Naive thymus-derived CD8-positive, alpha-beta T cell (primary cell): ENCODE measurements at regions not wholly inside any gene's neighbourhood (a gene's known extent, or its start where the extent isn't known, plus 50 kb on each side); places are given as distances from the start of the nearest gene placed in this dataset.
A peak's percentile ranks its signal among the peaks of the same experiment; 100 is the strongest.

Experiments
- ATAC-seq, 2 donors: fragments of 150-1000 bp; cut with Tn5 transposase in 1 of 2; sonication (Bioruptor Pico), chemical (Tn5 transposase) in 1 of 2; 1 replicate in 1 of 2; 2 replicates in 1 of 2; pipeline ENCODE4 v1.10.0; 2021; ENCODE audit warnings: mild to moderate bottlenecking in 2 of 2, moderate library complexity in 2 of 2
- POLR2A ChIA-PET: fragments of 350-600 bp; sonication (Branson Sonifier 250); formaldehyde crosslinking; loops from one replicate; lab custom pipeline; 2021; ENCODE audit warnings: antibody characterized with exemption; lab: Charles Lee
- DNase-seq, 10 donors: peaks; one replicate each; pipeline versions ENCODE4 v3.0.0 to v3.0.0-alpha.2; 2020 to 2022
- H3K27ac Mint-ChIP-seq, 10 donors: one replicate each; pipeline ENCODE4 v1.8.0; 2020 to 2022; ENCODE audit warnings: mild to moderate bottlenecking in 10 of 10, mixed read lengths in 10 of 10, moderate library complexity in 4 of 10, inconsistent platforms in 1 of 10
- H3K27me3 Mint-ChIP-seq, 5 donors: one replicate each; pipeline ENCODE4 v1.8.0; 2021 to 2022; ENCODE audit warnings: mixed read lengths in 5 of 5
- H3K36me3 Mint-ChIP-seq, 3 donors: one replicate each; pipeline ENCODE4 v1.8.0; 2020 to 2022; ENCODE audit warnings: mixed read lengths in 3 of 3, mild to moderate bottlenecking in 2 of 3, inconsistent platforms in 1 of 3
- H3K4me1 Mint-ChIP-seq, 4 donors: one replicate each; pipeline ENCODE4 v1.8.0; 2021 to 2022; ENCODE audit warnings: mixed read lengths in 4 of 4
- H3K4me3 Mint-ChIP-seq, 10 donors: one replicate each; pipeline ENCODE4 v1.8.0; 2020 to 2022; ENCODE audit warnings: mild to moderate bottlenecking in 10 of 10, mixed read lengths in 10 of 10, moderate library complexity in 6 of 10, inconsistent platforms in 1 of 10
- H3K9me3 Mint-ChIP-seq, 9 donors: one replicate each; pipeline ENCODE4 v1.8.0; 2020 to 2022; ENCODE audit warnings: mixed read lengths in 9 of 9, mild to moderate bottlenecking in 3 of 9, inconsistent platforms in 1 of 9, moderate library complexity in 1 of 9

- Mint-ChIP-seq H3K4me3 (no peak overlapping the region), H3K27me3 (peaks cover 0 to 16% (median 4%) of the 10 kb centered on the region in 5 donors)
- POLR2A ChIA-PET: no interaction called here
These were observed 174.2 kb upstream of the TCERG1L start for GRCh38 chr10:131485732-131486131.

GRCh38 chr10:131487822-131488221, 176.3 kb upstream of the TCERG1L start:
- POLR2A ChIA-PET: no interaction called here

More at GRCh38 chr10:131485732-131486131, 174.2 kb upstream of the TCERG1L start:
- Mint-ChIP-seq H3K4me1 (no peaks in the 10 kb centered on the region), H3K9me3 (peaks cover 0 to 27% (median 5%) of the 10 kb centered on the region in 9 donors), H3K36me3 (peaks cover 0 to 4% (median 0%) of the 10 kb centered on the region in 3 donors), H3K27ac (no peak overlapping the region)
- ATAC-seq (no peak), DNase-seq (no peak)

DNA sequence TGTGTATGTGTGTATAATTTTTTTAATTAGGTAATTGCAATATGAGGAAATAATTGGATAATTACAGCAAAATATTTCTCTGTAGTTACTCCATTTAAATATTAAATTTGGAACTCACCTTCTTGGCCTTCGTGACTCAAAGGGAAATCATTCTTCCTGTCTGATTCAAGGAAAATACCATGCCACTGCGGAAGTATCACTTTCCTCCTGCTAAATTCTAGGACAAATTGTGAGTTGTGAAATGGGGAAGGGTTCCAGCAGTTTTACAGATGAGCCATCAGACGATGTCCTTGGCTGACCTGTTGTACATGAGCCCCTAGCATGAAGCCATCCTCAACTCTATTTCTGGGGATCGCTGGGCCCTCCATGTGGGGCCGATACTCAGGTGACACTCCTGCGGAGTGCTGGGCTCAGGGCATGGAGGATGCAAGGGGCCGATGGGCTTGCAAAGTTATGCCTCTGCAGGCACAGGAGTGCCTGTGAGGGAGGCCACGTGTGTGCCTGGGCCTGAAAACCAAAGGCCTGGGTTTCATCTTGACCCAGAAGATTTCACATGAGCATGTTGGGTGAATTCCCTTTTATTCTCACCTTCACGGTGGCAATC, 179.6 kb upstream of the TCERG1L start:
- Mint-ChIP-seq H3K9me3 (peaks cover 0 to 11% (median 2%) of the 10 kb centered on the region in 9 donors), H3K27me3 (peaks cover 0 to 20% (median 2%) of the 10 kb centered on the region in 5 donors), H3K27ac (no peak overlapping the region), H3K36me3 (peaks cover 0 to 4% (median 0%) of the 10 kb centered on the region in 3 donors), H3K4me3 (no peak overlapping the region), H3K4me1 (no peaks in the 10 kb centered on the region)
- DNase-seq (no peak), ATAC-seq (no peak)
- POLR2A ChIA-PET: no interaction called here

More at GRCh38 chr10:131487822-131488221, 176.3 kb upstream of the TCERG1L start:
- Mint-ChIP-seq H3K27me3 (peaks cover 0 to 23% (median 3%) of the 10 kb centered on the region in 5 donors), H3K36me3 (peaks cover 0 to 4% (median 0%) of the 10 kb centered on the region in 3 donors), H3K4me1 (no peaks in the 10 kb centered on the region), H3K27ac (no peak overlapping the region), H3K4me3 (no peak overlapping the region), H3K9me3 (peaks cover 0 to 15% (median 4%) of the 10 kb centered on the region in 9 donors)
- no peak for ATAC-seq
- DNase-seq: no peak

- Mint-ChIP-seq H3K27me3 (peaks cover 1 to 22% (median 3%) of the 10 kb centered on the region in 5 donors), H3K27ac (no peak overlapping the region), H3K36me3 (peaks cover 0 to 4% (median 0%) of the 10 kb centered on the region in 3 donors), H3K9me3 (peaks cover 0 to 11% (median 0%) of the 10 kb centered on the region in 9 donors), H3K4me3 (no peak overlapping the region), H3K4me1 (no peaks in the 10 kb centered on the region)
- POLR2A ChIA-PET: no interaction called here
- no peak for DNase-seq
- ATAC-seq: no peak
These were observed 180.8 kb upstream of the TCERG1L start for GRCh38 chr10:131492211-131492857.

- Mint-ChIP-seq H3K27me3 (peaks cover 1 to 25% (median 3%) of the 10 kb centered on the region in 5 donors), H3K4me3 (no peak overlapping the region), H3K27ac (no peak overlapping the region), H3K9me3 (peaks cover 0 to 10% (median 0%) of the 10 kb centered on the region in 9 donors), H3K4me1 (no peaks in the 10 kb centered on the region), H3K36me3 (peaks cover 0 to 4% (median 0%) of the 10 kb centered on the region in 3 donors)
- ATAC-seq (no peak), DNase-seq (no peak)
- POLR2A ChIA-PET: no interaction called here
These were observed 181.9 kb upstream of the TCERG1L start for GRCh38 chr10:131493432-131493831.

DNA sequence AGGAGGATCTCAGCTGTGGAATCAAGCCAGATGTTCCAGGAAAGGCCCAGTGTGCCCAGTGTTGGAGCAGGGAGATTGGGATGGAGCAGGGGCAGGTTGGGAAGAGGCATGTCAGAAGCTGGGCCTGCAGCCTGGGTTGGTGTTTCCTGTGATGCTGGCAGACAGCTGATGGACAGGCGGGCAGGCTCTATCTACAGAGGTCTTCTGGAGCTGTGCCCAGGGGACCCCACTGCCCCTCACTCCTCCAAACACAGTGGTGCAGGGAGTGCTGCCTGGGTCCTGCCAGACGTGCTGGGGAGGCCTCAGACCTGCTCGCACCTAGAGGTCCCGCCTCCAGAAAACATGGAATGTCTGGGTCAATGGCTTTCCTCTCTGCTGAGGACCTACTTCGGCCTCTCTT, 182.9 kb upstream of the TCERG1L start:
- POLR2A ChIA-PET: no interaction called here
- H3K27me3 Mint-ChIP-seq: peaks cover 1 to 25% (median 3%) of the 10 kb centered on the region in 5 donors

DNA sequence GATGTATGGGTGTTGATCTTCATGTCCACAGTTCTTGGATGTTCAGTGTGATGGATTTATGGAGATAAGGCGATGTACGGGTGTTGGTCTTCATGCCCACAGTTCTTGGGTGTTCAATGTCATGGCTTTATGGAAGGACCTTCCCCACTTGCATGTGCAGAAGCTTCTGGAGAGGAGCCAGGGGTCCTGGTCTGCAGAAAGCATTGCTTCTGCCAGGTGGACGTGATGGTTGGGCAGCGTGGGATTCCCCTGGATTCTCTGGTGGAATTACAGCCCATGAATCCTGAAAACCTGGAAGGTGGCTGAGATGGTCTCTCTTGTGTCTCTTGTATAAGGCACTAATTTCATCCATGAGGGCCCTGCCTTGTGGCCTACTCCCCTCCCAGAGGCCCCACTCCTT, 183.7 kb upstream of the TCERG1L start:
- POLR2A ChIA-PET: no interaction called here

More for the DNA sequence above, 182.9 kb upstream of the TCERG1L start:
- Mint-ChIP-seq H3K27ac (no peak overlapping the region), H3K36me3 (no peaks in the 10 kb centered on the region), H3K9me3 (peaks cover 0 to 10% (median 0%) of the 10 kb centered on the region in 9 donors), H3K4me3 (no peak overlapping the region), H3K4me1 (no peaks in the 10 kb centered on the region)
- DNase-seq (no peak), ATAC-seq (no peak)

GRCh38 chr10:131495892-131496291, 184.4 kb upstream of the TCERG1L start:
- Mint-ChIP-seq H3K27ac (no peak overlapping the region), H3K4me3 (no peak overlapping the region), H3K27me3 (peaks cover 1 to 22% (median 3%) of the 10 kb centered on the region in 5 donors), H3K36me3 (no peaks in the 10 kb centered on the region), H3K9me3 (peaks cover 0 to 10% (median 0%) of the 10 kb centered on the region in 9 donors), H3K4me1 (no peaks in the 10 kb centered on the region)
- peak in 1 of 10 donors; percentile 24 for DNase-seq
- no peak for ATAC-seq
- POLR2A ChIA-PET: no interaction called here

More for the DNA sequence above, 183.7 kb upstream of the TCERG1L start:
- Mint-ChIP-seq H3K27me3 (peaks cover 1 to 23% (median 3%) of the 10 kb centered on the region in 5 donors), H3K9me3 (peaks cover 0 to 10% (median 0%) of the 10 kb centered on the region in 9 donors), H3K27ac (no peak overlapping the region), H3K36me3 (no peaks in the 10 kb centered on the region), H3K4me3 (no peak overlapping the region), H3K4me1 (no peaks in the 10 kb centered on the region)
- ATAC-seq: no peak
- no peak for DNase-seq

DNA sequence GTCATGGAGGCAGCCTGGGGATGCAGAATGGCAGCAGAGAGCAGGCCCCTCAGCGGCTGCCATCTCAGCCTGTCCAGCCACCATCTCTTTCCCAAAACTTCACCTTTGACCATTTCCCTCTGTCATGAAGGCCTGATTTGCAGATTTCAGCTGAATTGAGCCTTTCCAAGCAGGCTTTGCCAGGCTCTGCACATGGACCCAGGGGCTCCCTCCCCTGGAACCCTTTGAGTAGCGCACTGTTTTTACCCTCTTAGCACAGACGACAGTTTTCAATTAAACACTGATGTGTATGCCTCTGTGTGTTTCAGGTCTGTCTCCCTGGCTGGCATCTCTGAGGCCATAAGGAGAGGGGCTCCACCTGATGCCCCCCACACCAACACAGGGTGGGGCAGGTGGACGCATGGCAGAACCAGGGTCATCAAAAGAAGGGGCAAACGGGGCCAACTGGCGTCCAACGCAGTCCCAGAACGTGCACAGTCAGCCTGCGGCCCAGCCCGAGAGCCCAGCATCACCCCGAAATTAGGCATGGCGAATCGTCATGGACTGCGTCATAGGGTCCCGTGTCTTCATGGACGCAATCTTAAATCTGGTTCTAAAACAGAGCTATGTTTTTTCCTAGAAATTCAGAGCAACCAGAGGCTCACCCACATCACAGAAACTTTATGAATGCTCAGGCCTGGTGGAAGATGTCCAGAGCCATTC, 185.0 kb upstream of the TCERG1L start:
- no peak overlapping the region for H3K27ac Mint-ChIP-seq
- ATAC-seq: no peak
- POLR2A ChIA-PET: no interaction called here
- H3K27me3 Mint-ChIP-seq: peaks cover 1 to 19% (median 3%) of the 10 kb centered on the region in 5 donors
- peak in 1 of 10 donors; percentile 15 for DNase-seq
- H3K4me3 Mint-ChIP-seq: no peak overlapping the region
- peaks cover 0 to 3% (median 0%) of the 10 kb centered on the region in 3 donors for H3K36me3 Mint-ChIP-seq
- H3K4me1 Mint-ChIP-seq: no peaks in the 10 kb centered on the region
- peaks cover 0 to 12% (median under 1%) of the 10 kb centered on the region in 9 donors for H3K9me3 Mint-ChIP-seq

DNA sequence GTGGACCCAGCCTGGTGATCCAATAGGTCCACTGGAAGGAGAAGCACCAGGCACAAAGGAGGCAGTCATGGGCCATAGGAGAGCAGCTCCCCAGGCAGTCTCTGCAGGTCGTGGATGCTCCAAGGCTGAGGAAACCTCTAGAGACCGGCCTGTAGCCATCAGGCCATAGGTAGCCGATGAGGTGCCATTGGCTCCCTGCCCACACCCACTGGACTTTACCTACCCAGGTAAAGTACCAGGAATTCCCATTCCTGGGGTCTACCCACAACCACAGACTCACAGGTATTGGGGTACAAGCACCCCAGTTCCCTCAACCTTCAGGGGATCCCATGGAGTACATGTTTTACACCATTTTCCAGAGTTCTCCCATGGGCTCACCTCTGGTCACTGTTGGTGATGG, 188.0 kb upstream of the TCERG1L start:
- DNase-seq (peak in 1 of 10 donors; percentile 7), ATAC-seq (no peak)
- Mint-ChIP-seq H3K27ac (no peak overlapping the region), H3K27me3 (peaks cover 0 to 10% (median 2%) of the 10 kb centered on the region in 5 donors), H3K4me1 (no peaks in the 10 kb centered on the region), H3K36me3 (peaks cover 0 to 23% (median 0%) of the 10 kb centered on the region in 3 donors), H3K4me3 (no peak overlapping the region), H3K9me3 (peaks cover 4 to 35% (median 24%) of the 10 kb centered on the region in 9 donors)
- POLR2A ChIA-PET: no interaction called here

- Mint-ChIP-seq H3K4me3 (no peak overlapping the region), H3K4me1 (no peaks in the 10 kb centered on the region), H3K27ac (no peak overlapping the region), H3K36me3 (peaks cover 0 to 23% (median 0%) of the 10 kb centered on the region in 3 donors), H3K27me3 (peaks cover 0 to 4% (median 1%) of the 10 kb centered on the region in 5 donors), H3K9me3 (peaks cover 4 to 31% (median 27%) of the 10 kb centered on the region in 9 donors)
- no peak for ATAC-seq
- POLR2A ChIA-PET: no interaction called here
- DNase-seq: peak in 1 of 10 donors; percentile 9
These were observed 188.7 kb upstream of the TCERG1L start for GRCh38 chr10:131500181-131500580.

GRCh38 chr10:131500892-131501291, 189.4 kb upstream of the TCERG1L start:
- H3K27me3 Mint-ChIP-seq: peaks cover 0 to 4% (median 1%) of the 10 kb centered on the region in 5 donors
- POLR2A ChIA-PET: no interaction called here
- H3K36me3 Mint-ChIP-seq: peaks cover 0 to 23% (median 0%) of the 10 kb centered on the region in 3 donors
- H3K4me3 Mint-ChIP-seq: no peak overlapping the region
- no peaks in the 10 kb centered on the region for H3K4me1 Mint-ChIP-seq
- H3K27ac Mint-ChIP-seq: no peak overlapping the region
- peaks cover 4 to 32% (median 27%) of the 10 kb centered on the region in 9 donors for H3K9me3 Mint-ChIP-seq
- no peak for ATAC-seq
- peak in 1 of 10 donors; percentile 18 for DNase-seq
